ENCODE measurements at regions not wholly inside any gene's neighbourhood (a gene's known extent, or its start where the extent isn't known, plus 50 kb on each side); places are given as distances from the start of the nearest gene placed in this dataset.

- TF ChIP-seq POLR2A (IDR thresholded peaks at IDR 0.05) (no peak), CTCF (IDR thresholded peaks at IDR 0.05) (no peak), POLR2AphosphoS5 (IDR thresholded peaks at IDR 0.05) (no peak)
These were observed 52.7 kb upstream of the BARX2 start for GRCh38 chr11:129322941-129323340.

Data from breast epithelium (tissue), 3 donors.